ENCODE measurements at regions not wholly inside any gene's neighbourhood (a gene's known extent, or its start where the extent isn't known, plus 50 kb on each side); places are given as distances from the start of the nearest gene placed in this dataset.

DNA sequence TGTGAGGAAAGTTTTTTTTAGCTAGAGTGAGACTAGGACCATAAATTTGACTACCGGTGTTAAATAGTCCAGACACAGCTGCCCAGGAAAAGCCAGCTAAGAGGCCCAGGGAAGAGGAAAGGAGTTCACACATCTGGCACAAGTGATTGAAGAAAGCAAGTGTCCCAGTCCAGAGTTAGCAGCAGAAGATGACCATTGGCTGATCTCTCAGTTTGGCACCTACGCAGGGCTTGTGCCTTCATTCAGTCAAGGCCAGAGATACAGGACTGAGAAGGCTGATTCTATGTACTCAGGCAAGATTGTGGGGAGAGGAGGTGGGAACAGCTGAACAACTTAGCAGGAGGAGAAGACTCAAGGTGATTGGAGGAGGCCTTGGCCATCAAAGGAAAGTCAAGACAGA, 575.0 kb upstream of the KLF12 start:
- H3K36me3 ChIP-seq (ENCODE audit: insufficient read depth, low read length, poor library complexity, severe bottlenecking), result no peaks in the 10 kb centered on the region
- CTCF ChIA-PET, result no interaction called here
- intact Hi-C loops (cut with micrococcal nuclease; ENCODE audit: unreplicated experiment), result no loop called here
- TF ChIP-seq CTCF (conservative IDR thresholded peaks at IDR 0.05; ENCODE audit: low read depth, low read length) (no peak), EZH2 (IDR thresholded peaks at IDR 0.05; ENCODE audit: borderline replicate concordance, low read depth, low read length, poor library complexity, severe bottlenecking) (no peak)
- H3K27ac ChIP-seq (ENCODE audit: low read depth, low read length, poor library complexity, severe bottlenecking), result no peak overlapping the region
- POLR2A ChIA-PET (ENCODE audit: low non-redundant PET), result no interaction called here
- no peak overlapping the region for H3K4me3 ChIP-seq (ENCODE audit: low read depth, low read length, poor library complexity, severe bottlenecking)
- no peaks in the 10 kb centered on the region for H3K9me3 ChIP-seq (ENCODE audit: low read depth, low read length, poor library complexity, severe bottlenecking)
- H3K4me1 ChIP-seq (ENCODE audit: insufficient read depth, low read length, poor library complexity, severe bottlenecking), result no peaks in the 10 kb centered on the region
- H3K27me3 ChIP-seq (replicated peaks; ENCODE audit: insufficient read depth, low read depth, low read length, poor library complexity), result no peaks in the 10 kb centered on the region
- no TSS peak for BruUV-seq (replicated peaks)
- DNase-seq (ENCODE audit: low spot score), result no peak

GRCh38 chr13:74708629-74709028, 574.4 kb upstream of the KLF12 start:
- no peak for DNase-seq (ENCODE audit: low spot score)
- no peaks in the 10 kb centered on the region for H3K27me3 ChIP-seq (replicated peaks; ENCODE audit: insufficient read depth, low read depth, low read length, poor library complexity)
- no peak overlapping the region for H3K4me3 ChIP-seq (ENCODE audit: low read depth, low read length, poor library complexity, severe bottlenecking)
- BruUV-seq (replicated peaks), result no TSS peak
- no peaks in the 10 kb centered on the region for H3K4me1 ChIP-seq (ENCODE audit: insufficient read depth, low read length, poor library complexity, severe bottlenecking)
- no peak overlapping the region for H3K27ac ChIP-seq (ENCODE audit: low read depth, low read length, poor library complexity, severe bottlenecking)
- TF ChIP-seq EZH2 (IDR thresholded peaks at IDR 0.05; ENCODE audit: borderline replicate concordance, low read depth, low read length, poor library complexity, severe bottlenecking) (no peak), CTCF (conservative IDR thresholded peaks at IDR 0.05; ENCODE audit: low read depth, low read length) (no peak)
- H3K36me3 ChIP-seq (ENCODE audit: insufficient read depth, low read length, poor library complexity, severe bottlenecking), result no peaks in the 10 kb centered on the region
- no peaks in the 10 kb centered on the region for H3K9me3 ChIP-seq (ENCODE audit: low read depth, low read length, poor library complexity, severe bottlenecking)
- intact Hi-C loops (cut with micrococcal nuclease; ENCODE audit: unreplicated experiment), result no loop called here
- ChIA-PET POLR2A (ENCODE audit: low non-redundant PET) (no interaction called here), CTCF (no interaction called here)

GRCh38 chr13:74707291-74707690, 573.1 kb upstream of the KLF12 start:
- CTCF ChIA-PET, result no interaction called here
- no TSS peak for BruUV-seq (replicated peaks)

More at GRCh38 chr13:74707291-74707690, 573.1 kb upstream of the KLF12 start:
- Histone ChIP-seq H3K4me1 (ENCODE audit: insufficient read depth, low read length, poor library complexity, severe bottlenecking) (no peaks in the 10 kb centered on the region), H3K4me3 (ENCODE audit: low read depth, low read length, poor library complexity, severe bottlenecking) (no peak overlapping the region), H3K27ac (ENCODE audit: low read depth, low read length, poor library complexity, severe bottlenecking) (no peak overlapping the region), H3K36me3 (ENCODE audit: insufficient read depth, low read length, poor library complexity, severe bottlenecking) (no peaks in the 10 kb centered on the region), H3K9me3 (ENCODE audit: low read depth, low read length, poor library complexity, severe bottlenecking) (no peaks in the 10 kb centered on the region), H3K27me3 (replicated peaks; ENCODE audit: insufficient read depth, low read depth, low read length, poor library complexity) (no peaks in the 10 kb centered on the region)
- DNase-seq (ENCODE audit: low spot score), result no peak
- intact Hi-C loops (cut with micrococcal nuclease; ENCODE audit: unreplicated experiment), result no loop called here
- TF ChIP-seq EZH2 (IDR thresholded peaks at IDR 0.05; ENCODE audit: borderline replicate concordance, low read depth, low read length, poor library complexity, severe bottlenecking), result no peak
- TF ChIP-seq CTCF (conservative IDR thresholded peaks at IDR 0.05; ENCODE audit: low read depth, low read length), result no peak
- POLR2A ChIA-PET (ENCODE audit: low non-redundant PET), result no interaction called here
